ENCODE measurements at regions not wholly inside any gene's neighbourhood (a gene's known extent, or its start where the extent isn't known, plus 50 kb on each side); places are given as distances from the start of the nearest gene placed in this dataset.

- TF ChIP-seq, protein P1, sequence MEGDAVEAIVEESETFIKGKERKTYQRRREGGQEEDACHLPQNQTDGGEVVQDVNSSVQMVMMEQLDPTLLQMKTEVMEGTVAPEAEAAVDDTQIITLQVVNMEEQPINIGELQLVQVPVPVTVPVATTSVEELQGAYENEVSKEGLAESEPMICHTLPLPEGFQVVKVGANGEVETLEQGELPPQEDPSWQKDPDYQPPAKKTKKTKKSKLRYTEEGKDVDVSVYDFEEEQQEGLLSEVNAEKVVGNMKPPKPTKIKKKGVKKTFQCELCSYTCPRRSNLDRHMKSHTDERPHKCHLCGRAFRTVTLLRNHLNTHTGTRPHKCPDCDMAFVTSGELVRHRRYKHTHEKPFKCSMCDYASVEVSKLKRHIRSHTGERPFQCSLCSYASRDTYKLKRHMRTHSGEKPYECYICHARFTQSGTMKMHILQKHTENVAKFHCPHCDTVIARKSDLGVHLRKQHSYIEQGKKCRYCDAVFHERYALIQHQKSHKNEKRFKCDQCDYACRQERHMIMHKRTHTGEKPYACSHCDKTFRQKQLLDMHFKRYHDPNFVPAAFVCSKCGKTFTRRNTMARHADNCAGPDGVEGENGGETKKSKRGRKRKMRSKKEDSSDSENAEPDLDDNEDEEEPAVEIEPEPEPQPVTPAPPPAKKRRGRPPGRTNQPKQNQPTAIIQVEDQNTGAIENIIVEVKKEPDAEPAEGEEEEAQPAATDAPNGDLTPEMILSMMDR (IDR thresholded peaks at IDR 0.05 in 4 of 5, conservative IDR thresholded peaks at IDR 0.05 in 1 of 5), result no peak
- no peak for TF ChIP-seq POLR2A (IDR thresholded peaks at IDR 0.05)
These were observed 290.5 kb upstream of the HS6ST1 start for GRCh38 chr2:128608921-128609880.
